Osteoblast (primary cell): ENCODE measurements at regions not wholly inside any gene's neighbourhood (a gene's known extent, or its start where the extent isn't known, plus 50 kb on each side); places are given as distances from the start of the nearest gene placed in this dataset.
A peak's percentile ranks its signal among the peaks of the same experiment; 100 is the strongest.

ENCODE experiments used
- DNase-seq: peaks from one replicate; pipeline ENCODE4 v3.0.0; 2011; ENCODE audit warnings: low spot score, mixed read lengths; ENCODE audit not compliant: insufficient read length; ENCODE audit errors: missing footprints
- H2AFZ ChIP-seq: 2 replicates; pipeline ENCODE4 v1.6.0; 2011; ENCODE audit warnings: mild to moderate bottlenecking, low read length
- H3K27ac ChIP-seq: 2 replicates; pipeline ENCODE4 v1.5.1; 2011; ENCODE audit warnings: mild to moderate bottlenecking, low read depth, low read length, moderate library complexity
- H3K27me3 ChIP-seq: 2 replicates; pipeline ENCODE4 v1.6.0; 2012; ENCODE audit warnings: mild to moderate bottlenecking, control low read depth, inconsistent platforms, low read length, moderate library complexity; ENCODE audit not compliant: insufficient read depth
- H3K36me3 ChIP-seq: 2 replicates; pipeline ENCODE4 v1.5.1; 2011; ENCODE audit warnings: mild to moderate bottlenecking, low read length, control low read depth, moderate library complexity; ENCODE audit not compliant: insufficient read depth
- H3K4me1 ChIP-seq: 2 replicates; pipeline ENCODE4 v1.5.1; 2011; ENCODE audit warnings: mild to moderate bottlenecking, low read length, control low read depth, moderate library complexity; ENCODE audit not compliant: insufficient read depth
- H3K4me2 ChIP-seq: 2 replicates; pipeline ENCODE4 v1.6.0; 2011; ENCODE audit warnings: mild to moderate bottlenecking, low read length; ENCODE audit not compliant: insufficient read depth
- H3K4me3 ChIP-seq: fragments of 200-600 bp; sonication (generic); 3 replicates; pipeline ENCODE4 v1.5.1; 2012; ENCODE audit warnings: mild to moderate bottlenecking, low read length, inconsistent platforms; ENCODE audit not compliant: insufficient read depth
- H3K79me2 ChIP-seq: 2 replicates; pipeline ENCODE4 v1.6.0; 2012; ENCODE audit warnings: mild to moderate bottlenecking, low read length, control low read depth, inconsistent platforms; ENCODE audit not compliant: insufficient read depth
- H3K9me3 ChIP-seq: 2 replicates; pipeline ENCODE4 v1.5.1; 2011; ENCODE audit warnings: low read depth, low read length, control low read depth
- H4K20me1 ChIP-seq: 2 replicates; pipeline ENCODE4 v1.6.0; 2012; ENCODE audit warnings: mild to moderate bottlenecking, low read length, control low read depth; ENCODE audit not compliant: insufficient read depth
- TF ChIP-seq, protein P1 (sequence below): IDR thresholded peaks from 2 replicates; pipeline ENCODE4 v1.5.1; 2011; ENCODE audit warnings: mild to moderate bottlenecking, low read depth, low read length, moderate library complexity; ENCODE audit errors: extremely low read depth

DNA sequence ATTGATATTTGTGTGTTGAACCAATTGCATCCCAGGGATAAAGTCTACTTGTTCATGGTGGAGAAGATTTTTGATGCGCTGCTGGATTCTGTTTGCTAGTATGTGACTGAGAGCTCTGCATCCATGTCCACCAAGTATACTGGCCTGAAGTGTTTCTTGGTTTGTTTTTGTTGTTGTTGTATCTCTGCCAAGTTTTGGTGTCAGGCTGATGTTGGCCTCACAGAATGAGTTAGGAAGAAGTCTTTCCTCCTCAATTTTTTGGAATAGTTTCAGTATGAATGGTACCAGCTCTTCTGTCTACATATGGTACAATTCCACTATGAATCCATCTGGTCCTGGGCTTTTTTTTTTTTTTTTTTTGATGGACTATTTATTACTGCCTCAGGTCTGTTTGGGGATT is 50.9 kb upstream of the OSTN start:
- Histone ChIP-seq H3K27me3 (no peaks in the 10 kb centered on the region), H3K4me2 (no peak overlapping the region), H3K36me3 (no peaks in the 10 kb centered on the region), H3K4me3 (no peak overlapping the region), H3K27ac (no peak overlapping the region), H3K9me3 (no peaks in the 10 kb centered on the region), H4K20me1 (no peaks in the 10 kb centered on the region), H3K4me1 (no peaks in the 10 kb centered on the region), H3K79me2 (no peaks in the 10 kb centered on the region), H2AFZ (no peak overlapping the region)
- TF ChIP-seq, protein P1, sequence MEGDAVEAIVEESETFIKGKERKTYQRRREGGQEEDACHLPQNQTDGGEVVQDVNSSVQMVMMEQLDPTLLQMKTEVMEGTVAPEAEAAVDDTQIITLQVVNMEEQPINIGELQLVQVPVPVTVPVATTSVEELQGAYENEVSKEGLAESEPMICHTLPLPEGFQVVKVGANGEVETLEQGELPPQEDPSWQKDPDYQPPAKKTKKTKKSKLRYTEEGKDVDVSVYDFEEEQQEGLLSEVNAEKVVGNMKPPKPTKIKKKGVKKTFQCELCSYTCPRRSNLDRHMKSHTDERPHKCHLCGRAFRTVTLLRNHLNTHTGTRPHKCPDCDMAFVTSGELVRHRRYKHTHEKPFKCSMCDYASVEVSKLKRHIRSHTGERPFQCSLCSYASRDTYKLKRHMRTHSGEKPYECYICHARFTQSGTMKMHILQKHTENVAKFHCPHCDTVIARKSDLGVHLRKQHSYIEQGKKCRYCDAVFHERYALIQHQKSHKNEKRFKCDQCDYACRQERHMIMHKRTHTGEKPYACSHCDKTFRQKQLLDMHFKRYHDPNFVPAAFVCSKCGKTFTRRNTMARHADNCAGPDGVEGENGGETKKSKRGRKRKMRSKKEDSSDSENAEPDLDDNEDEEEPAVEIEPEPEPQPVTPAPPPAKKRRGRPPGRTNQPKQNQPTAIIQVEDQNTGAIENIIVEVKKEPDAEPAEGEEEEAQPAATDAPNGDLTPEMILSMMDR: no peak
- DNase-seq: no peak

DNA sequence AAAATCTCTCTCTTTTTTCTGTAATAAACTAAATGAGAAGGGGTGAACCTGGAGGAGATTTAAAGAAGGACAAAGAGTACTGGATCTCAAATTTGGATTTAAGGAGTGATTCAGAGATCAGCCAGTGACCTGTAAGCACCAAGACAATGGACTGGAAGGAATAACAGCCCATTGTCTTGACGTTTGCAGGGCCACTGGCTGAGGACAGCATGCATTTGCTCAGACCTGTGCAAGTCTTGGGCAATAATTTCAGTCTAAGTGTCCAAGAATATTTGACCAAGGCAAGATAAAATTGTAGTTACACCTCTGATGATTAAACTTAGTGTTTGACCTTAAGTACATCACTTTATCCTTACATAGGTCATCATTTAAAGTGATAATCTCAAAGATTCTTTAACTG is 55.8 kb upstream of the OSTN start:
- Histone ChIP-seq H3K4me2 (no peak overlapping the region), H2AFZ (peak overlapping the region; percentile 43), H4K20me1 (no peaks in the 10 kb centered on the region), H3K27me3 (no peaks in the 10 kb centered on the region), H3K9me3 (no peaks in the 10 kb centered on the region), H3K4me1 (peaks cover 17% of the 10 kb centered on the region), H3K79me2 (no peaks in the 10 kb centered on the region), H3K4me3 (no peak overlapping the region), H3K27ac (peak overlapping the region; percentile 27), H3K36me3 (no peaks in the 10 kb centered on the region)
- no peak for DNase-seq
- TF ChIP-seq, protein P1: no peak

DNA sequence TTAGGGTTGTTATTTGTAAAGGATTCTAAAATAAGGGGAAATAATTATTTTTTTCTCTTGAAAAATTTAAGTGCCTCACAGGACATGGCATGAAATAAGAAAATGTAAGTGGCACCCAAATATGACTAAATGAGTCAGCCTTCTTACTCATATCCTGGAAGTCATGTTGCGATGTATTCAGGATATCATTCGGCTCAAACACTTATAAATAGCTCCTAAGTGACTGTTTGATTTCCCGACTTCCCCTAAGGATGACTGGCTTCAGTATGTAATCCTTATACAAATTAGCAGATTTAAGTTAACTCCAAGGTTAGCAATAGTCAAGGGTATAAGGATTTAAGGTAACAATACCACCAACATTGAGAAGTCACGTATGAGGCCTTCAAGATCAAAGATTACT is 57.3 kb upstream of the OSTN start:
- Histone ChIP-seq H3K4me1 (peaks cover 17% of the 10 kb centered on the region), H3K36me3 (no peaks in the 10 kb centered on the region), H4K20me1 (no peaks in the 10 kb centered on the region), H3K27me3 (no peaks in the 10 kb centered on the region), H3K79me2 (no peaks in the 10 kb centered on the region), H3K9me3 (no peaks in the 10 kb centered on the region), H3K4me3 (no peak overlapping the region), H3K4me2 (no peak overlapping the region), H2AFZ (peak overlapping the region; percentile 45), H3K27ac (peak overlapping the region; percentile 76)
- DNase-seq: peak; percentile 85
- TF ChIP-seq, protein P1: no peak

DNA sequence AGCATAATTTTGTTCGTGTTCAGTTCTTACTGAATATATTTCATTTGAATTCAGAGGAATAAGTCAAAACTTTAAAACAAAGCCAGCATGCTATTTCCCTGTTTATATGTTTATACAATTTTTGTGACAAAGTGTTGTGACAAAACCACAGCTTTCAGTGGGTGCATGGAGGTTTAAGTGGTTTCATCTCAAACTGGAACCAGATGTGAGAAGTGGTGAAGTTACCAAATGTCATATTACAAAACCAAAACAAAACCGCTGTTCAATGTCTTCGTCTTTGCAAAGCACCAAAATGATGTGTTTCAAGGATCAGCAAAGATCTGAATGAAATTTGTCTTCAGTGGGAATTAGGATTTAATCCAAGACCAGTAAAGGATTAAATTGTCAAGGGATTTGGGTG is 59.3 kb upstream of the OSTN start:
- H3K27me3 ChIP-seq: no peaks in the 10 kb centered on the region
- peak; percentile 80 for DNase-seq
- no peak overlapping the region for H3K27ac ChIP-seq
- no peaks in the 10 kb centered on the region for H4K20me1 ChIP-seq
- H2AFZ ChIP-seq: peak overlapping the region; percentile 36
- TF ChIP-seq, protein P1: no peak
- H3K4me2 ChIP-seq: peak overlapping the region; percentile 20
- H3K4me1 ChIP-seq: peaks cover 17% of the 10 kb centered on the region
- no peak overlapping the region for H3K4me3 ChIP-seq
- no peaks in the 10 kb centered on the region for H3K9me3 ChIP-seq
- H3K79me2 ChIP-seq: no peaks in the 10 kb centered on the region
- H3K36me3 ChIP-seq: no peaks in the 10 kb centered on the region
